SK-N-MC (cell line): ENCODE measurements at regions not wholly inside any gene's neighbourhood (a gene's known extent, or its start where the extent isn't known, plus 50 kb on each side); places are given as distances from the start of the nearest gene placed in this dataset.

Experiments
- EZH2 ChIP-seq: fragments of 200-600 bp; sonication (generic); IDR thresholded peaks from one replicate; pipeline ENCODE4 v1.6.1; 2017; ENCODE audit warnings: antibody characterized with exemption
- FOXP2 ChIP-seq: optimal IDR thresholded peaks from 2 replicates; pipeline ENCODE3; 2011; ENCODE audit warnings: mild to moderate bottlenecking, moderate library complexity; ENCODE audit not compliant: insufficient read depth; ENCODE audit errors: extremely low read length, control extremely low read depth
- POLR2AphosphoS5 ChIP-seq: IDR thresholded peaks from 2 replicates; pipeline ENCODE4 v1.6.1; 2012; ENCODE audit warnings: mild to moderate bottlenecking, low read depth, low read length, borderline replicate concordance

DNA sequence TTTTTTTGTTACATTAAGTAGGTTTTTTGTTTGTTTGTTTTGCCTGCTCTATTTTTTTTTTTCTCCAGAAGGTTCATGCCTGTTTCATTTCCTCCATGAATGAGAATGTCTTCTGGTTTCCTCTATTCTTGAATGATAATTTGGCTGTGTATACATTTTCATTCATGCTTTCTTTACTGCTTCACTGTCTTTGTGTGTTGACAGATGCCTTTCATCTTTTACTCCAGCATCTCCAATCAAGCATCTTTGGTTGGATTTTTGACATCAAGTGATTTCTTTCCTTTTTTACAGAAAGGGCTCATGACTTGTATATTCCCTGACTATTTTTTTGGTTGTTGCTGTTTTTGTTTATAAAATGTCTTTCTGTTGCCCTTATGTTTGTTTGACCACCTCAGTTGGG is 156.5 kb downstream of the MDFIC start:
- TF ChIP-seq POLR2AphosphoS5 (no peak), EZH2 (no peak), FOXP2 (no peak)
